Activated T-cell treated with anti-CD3 and anti-CD28 coated beads, Interleukin-2, amount 50 U/mL, for 48 hours (primary cell): ENCODE measurements at regions not wholly inside any gene's neighbourhood (a gene's known extent, or its start where the extent isn't known, plus 50 kb on each side); places are given as distances from the start of the nearest gene placed in this dataset.
"Not testable (repeated sequence)": the region's sequence is repeated elsewhere in the genome, so short reads cannot be mapped to it uniquely, and the experiment has no call there.

Experiments used
- DNase-seq, 2 experiments: peaks; one replicate each; pipeline ENCODE4 v3.0.0-alpha.2; 2020

DNA sequence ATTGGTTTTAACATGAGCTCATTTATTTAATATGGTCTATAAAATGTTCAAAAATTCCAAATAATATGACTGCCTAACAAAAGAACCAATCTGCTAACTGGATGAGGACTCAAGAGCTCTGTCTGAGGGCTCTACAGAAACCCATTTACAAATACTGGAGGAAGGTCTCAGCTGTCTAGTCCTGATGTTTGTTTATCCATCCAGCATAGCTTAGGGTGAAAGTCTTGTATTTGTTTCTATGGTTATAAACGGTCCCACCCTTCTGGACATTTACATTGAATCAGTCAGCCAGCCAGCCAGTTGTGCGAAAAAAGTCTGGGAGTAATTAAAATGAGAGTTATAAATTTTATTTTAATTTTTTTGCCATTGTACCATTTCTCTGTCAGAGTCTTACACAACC, 220.7 kb downstream of the BMP4 start:
- DNase-seq = no peak

DNA sequence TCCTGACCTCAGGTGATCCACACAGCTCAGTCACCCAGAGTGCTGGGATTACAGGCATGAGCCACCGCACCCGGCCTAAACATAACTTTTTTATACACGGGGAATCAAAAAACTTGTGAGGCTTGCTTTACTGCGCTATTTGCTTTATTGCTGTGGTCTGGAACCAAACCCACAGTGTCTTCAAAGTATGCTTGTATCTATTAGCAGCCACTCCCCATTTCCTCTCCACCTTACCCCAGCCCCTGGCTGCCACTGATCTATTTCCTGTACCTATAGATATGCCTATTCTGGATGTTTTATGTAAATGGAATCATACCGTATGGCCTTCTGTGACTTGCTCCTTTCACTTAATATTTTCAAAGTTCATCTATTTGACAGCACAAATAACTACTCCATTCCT, 233.4 kb downstream of the BMP4 start:
- DNase-seq = no peak

DNA sequence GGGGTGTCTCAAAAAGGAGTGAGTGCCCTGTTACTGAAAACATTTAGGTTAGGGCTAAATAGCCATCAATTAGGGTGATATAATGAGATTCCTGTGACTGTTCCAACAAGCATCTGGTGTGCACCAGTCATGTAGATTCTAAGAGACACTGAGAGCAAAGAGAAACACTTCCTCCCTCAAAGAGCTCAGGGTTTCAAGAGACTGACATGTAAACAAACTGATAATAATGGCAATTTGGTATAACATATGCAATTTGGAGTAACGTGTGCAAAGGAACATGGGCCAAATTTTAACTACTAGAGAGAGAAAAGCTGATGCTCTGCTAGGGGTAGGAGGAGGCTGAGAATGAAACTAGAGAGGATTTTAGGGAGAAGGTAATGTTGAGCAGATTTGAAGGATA, 237.1 kb downstream of the BMP4 start:
- no peak for DNase-seq

DNA sequence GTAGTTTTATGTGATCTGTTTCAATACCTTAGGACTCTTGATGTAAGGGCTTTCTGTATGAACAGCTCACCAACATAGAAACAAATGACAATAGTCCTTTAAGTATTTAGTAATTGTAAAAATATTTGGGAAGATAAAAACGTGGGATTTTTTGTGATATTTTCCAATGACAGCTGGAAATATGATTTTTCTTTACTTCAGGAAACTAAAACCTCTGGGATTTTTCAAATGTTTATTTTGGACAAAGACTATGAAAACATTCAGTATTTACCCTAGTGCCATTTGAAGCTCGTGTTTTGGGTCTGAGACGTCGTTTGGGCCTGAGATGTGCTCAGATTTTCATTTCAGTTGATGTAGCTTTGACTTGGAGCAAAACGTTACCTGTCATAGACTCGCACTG, 240.0 kb downstream of the BMP4 start:
- no peak for DNase-seq

DNA sequence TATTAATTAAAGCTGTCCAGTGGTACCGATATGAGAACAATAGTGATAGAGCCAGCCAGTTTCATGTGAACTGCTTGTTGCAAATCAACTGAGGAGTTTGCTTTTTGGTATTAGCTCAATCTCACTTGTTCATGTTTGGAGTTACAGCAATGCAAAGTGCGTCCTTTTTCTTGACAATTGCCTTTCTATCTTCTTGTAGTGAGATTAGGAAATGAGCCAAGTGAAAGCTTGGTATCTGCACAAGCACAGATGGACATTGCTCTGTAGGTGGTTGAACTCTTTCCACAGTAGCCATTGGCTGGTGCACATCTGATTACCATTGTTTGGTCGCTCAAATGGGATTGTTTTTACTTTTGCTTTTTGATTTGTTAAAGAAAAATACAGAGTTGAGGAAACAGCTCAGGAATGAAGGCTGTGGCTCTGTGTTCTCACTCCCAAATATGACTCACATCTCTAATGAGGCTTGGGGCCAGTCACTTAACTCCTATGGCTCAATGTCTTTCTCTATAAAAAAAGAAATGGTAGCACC, 241.4 kb downstream of the BMP4 start:
- DNase-seq = no peak

DNA sequence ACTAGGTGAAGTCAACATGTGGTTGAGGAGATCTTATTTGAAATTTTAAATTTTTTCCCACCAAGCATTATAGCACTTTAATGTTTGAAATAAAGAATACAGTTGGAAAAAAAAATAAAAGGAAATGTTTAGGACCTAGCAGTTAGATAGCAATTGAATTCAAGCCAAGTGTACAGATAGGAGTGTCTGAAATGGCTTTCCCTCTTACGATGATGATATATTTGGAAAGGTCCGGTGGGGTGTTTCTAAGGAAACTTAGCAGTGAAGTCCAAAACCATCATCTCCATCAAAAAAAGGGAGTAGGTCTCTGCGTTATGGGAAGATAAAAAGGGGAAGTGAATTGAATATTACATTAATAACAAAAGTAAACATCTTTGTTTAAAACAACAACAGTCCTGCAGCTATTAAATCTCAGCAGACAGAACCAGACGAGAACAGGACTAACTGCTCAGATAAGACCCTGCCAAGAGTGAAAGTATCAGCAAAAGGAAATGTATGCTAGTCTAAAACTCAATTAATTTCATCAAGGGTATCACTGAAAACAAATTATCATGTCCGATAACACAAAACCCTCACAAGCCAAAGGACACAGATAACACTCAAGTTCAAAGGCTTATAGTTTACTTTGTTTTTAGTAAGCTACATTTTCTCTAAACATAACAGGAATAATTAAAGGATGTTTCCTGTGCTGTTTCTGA, 242.0 kb downstream of the BMP4 start:
- DNase-seq = no peak

DNA sequence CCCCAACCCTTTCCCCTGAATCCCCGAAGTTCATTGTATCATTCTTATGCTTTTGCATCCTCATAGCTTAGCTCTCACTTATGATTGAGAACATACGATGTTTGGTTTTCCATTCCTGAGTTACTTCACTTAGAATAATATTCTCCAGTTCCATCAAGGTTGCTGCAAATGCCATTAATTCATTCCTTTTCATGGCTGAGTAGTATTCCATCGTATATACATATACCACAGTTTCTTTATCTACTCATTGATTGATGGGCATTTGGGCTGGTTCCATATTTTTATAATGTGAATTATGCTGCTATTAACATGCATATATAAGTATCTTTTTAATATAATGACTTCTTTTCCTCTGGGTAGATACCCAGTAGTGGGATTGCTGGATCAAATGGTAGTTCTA, 243.7 kb downstream of the BMP4 start:
- not testable (repeated sequence) for DNase-seq

DNA sequence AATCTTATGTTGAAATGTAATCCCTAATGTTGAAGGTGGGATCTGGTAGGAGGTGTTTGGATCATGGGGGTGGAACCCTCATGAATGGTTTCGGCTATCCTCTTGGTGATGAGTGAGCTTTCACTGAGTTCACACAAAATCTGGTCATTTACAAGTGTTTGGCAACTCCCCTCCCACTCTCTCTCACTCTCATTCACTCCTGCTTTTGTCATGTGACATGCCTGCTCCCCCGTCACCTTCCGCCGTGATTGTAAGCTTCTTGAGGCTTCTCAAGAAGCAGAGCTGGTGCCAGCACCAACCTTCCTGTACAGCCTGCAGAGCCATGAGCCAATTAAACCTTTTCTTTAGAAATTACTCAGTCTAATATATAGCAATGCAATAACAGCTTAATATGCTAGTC, 245.4 kb downstream of the BMP4 start:
- no peak for DNase-seq

DNA sequence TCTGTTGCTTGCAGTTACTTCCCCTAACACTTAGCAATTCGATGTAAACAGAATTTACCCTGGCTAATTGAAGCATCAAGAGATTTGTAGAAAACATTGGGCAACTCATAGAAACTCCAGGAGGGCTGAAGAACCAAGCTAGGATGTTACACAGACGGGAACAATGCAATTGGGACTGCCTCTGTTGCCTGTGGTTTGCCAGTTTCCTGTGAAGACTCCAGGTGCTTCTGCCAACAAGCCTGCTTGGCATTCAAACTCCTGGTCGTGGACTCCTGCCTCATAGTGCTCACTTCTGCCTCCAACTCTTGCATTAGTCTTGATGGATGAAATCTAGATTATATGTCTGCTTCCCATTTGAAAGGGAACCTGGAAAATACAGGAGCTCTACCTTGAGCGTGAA, 246.0 kb downstream of the BMP4 start:
- no peak for DNase-seq

DNA sequence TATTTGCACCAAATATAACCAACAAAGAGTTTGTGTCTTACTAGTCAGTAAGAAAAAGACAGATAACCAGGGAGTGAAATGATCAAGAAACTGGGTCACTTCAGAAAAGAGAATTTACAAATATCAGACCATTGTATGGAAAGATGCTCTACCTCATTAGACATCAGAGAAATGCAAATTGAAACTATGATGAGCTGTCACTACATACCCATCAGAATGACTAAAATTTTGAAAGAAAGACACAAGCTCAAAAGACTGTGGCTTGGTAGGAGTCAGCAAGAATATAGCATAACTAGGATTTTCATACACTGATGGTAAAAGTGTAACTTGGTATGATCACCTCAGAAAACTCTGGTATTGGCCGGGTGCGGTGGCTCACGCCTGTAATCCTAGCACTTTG, 247.2 kb downstream of the BMP4 start:
- no peak for DNase-seq

DNA sequence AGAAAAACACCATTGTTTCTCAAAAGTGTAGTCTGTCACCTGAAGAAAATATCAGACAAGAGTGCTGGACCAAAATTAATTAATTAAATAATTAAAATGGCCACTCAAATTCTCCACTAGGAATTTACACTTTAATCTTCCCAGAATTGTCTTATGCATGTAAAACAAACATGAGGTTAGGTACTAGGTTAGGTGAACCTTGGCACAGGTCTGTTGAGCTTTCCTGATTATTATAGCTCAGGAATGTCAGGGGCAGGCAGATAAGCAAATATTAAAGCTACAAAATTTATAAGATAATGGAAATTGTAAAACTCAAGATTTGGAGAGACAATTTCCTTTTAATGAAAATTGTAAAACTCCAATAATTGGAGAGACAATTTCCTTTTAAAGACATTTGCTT, 253.2 kb downstream of the BMP4 start:
- DNase-seq = no peak

DNA sequence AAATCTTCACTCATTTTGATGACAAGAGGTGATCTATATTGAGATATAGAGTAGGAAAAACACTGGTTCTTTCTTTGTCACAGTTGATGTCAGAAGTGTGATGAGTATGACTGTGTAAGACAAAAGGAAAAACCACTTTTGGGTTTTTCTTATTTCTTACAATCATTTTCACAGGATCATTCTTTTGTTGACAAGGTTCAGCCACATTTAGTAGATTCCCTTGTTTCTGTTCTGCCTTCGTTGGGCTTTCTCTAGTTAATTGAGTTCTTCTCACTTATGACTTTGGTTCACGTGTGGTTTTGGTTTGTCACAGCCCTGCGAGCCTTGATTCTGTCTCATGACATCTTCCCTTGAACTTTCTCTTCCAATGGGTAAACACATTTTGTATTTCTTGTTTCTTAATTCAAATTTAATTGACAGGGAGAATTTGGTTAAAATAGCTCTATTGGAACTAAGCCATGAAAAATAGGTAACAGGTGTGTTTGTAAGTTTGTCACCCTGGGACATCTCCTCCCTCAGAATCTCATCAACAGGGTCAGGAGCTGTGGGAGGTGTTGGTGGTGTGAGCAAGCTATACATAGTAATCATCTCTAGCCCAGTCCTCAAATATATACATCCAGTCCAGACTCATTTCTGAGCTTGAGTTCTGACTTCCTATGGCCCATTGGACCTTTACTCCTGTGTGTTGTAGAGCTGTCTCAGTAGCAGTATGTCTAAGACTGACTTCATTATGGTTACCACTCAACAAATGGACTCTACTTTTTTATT, 255.3 kb downstream of the BMP4 start:
- DNase-seq = no peak

DNA sequence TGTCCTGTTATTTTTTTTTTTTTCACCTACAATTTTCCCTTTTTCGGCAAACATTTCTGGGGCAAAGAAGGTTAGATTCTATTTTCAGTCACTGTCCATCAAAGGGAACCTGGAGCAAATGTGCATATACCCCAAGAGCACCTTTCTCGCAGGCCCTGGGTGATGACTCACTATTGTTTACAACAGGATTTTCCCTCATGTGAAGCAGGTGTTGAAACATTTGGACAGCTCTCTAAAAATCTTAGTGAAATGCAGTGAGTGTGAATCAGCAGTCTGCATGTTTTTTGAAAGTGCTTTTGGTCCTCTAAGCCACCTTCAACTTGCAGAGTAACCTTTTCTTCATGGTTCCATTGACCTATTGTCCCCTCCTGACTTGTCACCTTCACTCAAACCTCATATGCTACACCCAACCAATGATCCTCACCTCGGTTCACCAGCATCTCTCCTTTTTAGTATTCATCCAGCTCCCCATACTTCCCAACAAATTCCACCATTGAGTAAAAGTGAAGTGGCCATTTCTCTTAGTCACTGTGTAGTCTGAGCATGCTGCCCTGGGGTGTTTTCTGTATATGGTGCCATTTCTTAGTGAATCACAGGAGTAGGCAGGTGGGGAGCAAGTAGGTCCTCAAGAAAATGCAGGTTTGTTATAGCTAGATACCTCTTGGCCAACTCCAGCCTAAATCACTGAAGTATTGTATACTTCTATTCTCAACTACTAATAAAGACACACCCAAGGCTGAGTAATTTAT, 260.2 kb downstream of the BMP4 start:
- DNase-seq = no peak

DNA sequence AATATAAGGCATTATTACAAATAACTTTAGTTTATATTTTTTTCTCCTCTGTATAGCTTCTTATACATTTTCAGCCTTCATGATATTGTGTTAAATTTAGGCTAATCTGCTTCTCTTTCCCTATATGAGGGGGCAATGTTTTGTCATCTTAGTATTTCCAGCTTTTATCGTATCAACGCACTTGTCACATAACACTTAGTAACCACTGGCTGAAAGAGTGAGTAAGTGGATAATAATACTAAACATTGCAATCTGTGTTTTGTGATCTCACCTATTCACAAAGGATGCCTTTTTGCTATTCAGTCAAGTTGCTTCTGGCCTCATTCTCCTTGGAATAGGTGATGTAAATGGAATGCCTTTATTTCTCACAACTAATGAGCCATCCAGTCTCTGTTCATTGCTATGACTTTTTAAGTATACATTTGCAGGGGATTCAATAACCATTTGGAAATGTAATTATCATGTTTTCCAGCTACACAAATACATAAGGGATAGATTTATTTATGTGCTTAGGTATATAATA, 260.9 kb downstream of the BMP4 start:
- DNase-seq = no peak

DNA sequence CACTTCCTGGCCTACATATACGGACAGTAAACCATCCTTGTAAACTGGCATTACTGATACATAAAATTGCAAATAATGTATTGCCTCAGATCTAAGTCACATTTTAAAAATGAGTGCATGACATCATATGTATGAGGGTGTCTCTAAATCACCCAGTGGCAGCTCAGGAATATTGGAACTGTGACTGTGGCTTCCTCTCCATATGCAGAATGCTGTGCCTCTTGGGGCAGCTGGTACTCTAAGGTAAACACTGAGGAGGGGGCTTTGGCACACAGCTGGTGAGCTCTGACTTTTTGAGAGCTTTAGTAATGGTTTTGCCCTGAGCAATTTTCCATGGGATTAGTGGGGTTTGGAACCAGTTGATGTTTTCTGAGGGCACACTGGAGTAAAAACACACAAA, 263.7 kb downstream of the BMP4 start:
- DNase-seq = no peak

DNA sequence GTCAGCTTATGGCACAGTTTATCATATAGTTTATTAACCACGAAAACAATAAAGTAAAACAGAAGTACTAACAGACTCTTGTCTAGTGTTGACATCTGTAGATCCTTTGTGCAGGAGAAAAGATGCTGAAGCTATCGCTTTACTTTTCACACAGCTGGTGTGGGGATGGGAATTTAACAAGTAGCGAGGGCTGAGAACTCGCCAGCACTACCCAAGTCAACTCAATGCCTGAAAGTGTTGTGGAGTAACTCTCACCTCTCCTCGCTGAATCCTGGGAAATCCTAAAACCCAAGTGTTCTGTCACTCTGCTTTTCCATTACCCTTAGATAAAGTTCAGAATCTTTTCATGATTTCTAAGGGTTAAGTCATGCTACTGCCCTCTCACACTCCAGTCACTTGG, 264.2 kb downstream of the BMP4 start:
- DNase-seq = no peak

DNA sequence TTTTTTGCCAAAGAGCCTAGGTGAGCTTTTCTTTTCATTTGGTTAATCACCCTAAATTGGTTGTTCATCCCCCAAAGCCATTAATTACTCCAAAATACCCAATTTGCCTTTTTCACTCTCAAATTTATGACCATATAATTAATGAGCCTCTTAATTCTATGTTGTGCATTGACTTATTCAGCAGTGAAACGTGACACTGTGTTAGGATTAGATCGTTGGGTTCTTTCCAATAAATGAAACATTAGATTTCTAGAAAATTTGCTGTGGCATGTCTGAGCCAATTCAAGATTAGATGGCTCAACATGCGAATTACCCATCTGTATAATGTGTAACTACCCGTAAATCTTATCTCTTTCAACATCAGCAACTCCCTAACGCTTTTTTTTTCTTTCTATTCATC, 273.4 kb downstream of the BMP4 start:
- DNase-seq = no peak

DNA sequence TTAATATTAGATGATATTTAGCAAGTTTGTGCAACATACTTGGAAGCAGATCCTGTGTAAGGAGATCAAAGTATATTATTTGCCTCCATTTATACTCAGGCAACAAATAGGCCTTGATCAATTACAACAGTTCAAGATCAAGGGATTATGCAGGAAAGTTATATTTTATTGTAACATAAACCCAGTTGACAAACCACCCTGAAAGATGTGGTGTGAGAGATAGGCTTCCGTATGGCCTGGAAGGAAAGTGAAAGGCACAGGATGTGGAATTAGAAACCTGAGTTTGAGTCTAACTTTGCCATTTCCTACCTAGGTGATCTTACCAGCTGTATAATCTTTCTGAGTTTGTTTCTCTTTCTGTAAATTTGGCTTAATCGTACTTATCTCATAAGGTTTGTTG, 284.1 kb downstream of the BMP4 start:
- no peak for DNase-seq

DNA sequence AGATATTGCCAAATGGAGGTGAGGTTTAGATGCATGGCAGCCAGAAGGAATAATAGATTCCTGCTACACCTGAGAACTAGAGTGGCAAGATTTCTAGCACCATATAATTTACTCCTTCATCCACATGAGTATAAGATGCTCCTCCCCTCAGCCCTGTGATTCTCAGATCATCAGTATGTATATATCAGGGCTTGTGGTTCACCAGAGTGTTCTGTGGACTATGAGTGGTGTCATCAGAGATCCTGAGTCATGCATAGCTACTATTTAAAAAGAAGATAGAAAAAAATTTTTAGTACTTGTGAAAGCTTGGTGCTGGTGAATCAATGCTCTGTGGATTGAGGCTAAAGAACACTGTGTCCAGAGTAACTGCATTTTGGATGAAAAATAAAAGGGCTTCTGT, 285.9 kb downstream of the BMP4 start:
- DNase-seq = no peak

DNA sequence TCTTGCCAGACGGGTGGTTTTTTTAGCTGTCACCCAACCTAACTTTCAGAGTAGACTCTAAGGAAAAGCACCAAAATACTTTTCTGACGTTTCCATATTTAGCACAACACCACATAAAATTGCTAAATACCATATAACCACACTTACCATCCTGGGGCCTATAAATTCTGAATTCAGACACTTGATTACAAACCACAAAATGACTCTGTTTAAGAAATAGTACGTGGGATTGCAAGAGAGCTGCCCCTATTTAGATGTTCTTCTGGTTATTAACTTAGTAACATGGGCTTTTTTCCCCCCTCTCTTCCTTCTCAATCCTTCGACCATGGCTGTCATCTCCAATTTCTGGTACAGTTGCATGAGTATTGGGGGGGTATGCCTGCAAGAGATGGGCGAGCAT, 287.7 kb downstream of the BMP4 start:
- DNase-seq = no peak

DNA sequence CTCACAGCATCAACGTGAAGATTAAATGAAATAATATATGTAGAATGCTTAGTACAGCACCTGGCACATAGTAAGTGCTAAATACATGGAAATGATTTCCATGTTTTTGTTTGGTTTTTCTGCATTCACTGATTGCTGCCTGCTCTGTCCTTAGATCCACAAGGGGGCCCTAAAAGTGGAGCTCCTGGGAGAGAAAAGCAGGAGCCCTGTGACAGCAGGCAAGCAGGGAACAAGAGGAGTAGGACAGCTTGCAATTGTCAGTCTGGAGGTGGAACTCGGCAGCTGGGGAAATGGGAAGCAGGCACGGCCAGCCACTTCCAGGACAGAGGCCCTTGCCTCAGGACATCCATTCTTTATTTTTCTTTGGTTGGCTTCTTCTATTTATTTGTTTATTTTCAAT, 292.9 kb downstream of the BMP4 start:
- DNase-seq = no peak

DNA sequence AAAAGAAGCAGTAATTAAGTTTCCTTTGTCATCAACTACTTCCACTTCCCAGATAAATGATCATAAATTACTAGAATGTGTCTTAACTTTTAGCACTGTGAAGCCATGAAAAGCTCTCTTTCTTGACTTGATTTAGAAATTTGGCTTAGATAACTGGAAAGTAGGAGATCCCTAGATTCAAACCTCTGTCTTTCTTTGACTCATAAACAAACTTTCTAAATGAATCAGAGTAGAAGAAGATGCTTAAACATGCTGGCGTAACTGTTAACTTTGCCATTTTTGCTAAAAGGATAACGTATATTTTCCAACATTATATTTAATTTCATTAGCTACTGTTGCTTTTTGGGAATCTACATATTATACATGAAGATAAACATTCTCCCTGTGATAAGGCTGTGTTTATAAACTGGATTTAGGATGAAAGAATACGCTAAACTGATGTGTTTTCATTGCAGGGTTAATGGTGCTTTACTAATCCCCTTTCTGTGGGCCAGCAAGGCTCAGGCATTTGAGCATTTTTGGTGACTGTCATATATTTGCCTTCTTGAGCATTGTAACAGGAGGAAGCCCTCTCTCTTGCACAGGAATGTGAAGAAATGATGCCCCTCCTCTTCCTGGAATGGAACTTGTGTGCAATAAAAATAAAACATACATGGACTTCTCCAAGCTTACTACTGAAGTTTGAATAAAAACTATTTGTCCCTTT, 301.4 kb downstream of the BMP4 start:
- DNase-seq = no peak

DNA sequence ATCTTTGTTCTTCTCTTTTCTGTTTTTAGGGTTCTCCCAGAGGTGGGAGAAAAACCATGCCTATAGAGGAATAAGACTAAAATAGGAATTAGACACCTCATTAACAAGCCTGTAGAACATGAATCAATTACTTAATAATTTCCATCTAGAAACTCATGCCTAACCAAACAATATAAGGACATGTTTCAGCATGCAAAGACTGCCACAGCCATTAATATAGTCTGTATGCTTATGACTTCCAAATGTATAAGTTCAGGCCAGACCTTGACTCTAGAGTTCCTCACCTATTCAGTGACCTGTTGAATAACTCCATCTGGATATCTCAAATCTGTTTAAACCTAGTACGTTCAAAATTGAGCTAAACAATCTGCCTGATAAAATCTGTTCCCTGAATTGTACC, 304.6 kb downstream of the BMP4 start:
- no peak for DNase-seq
